WTC11 (cell line): ENCODE measurements at regions not wholly inside any gene's neighbourhood (a gene's known extent, or its start where the extent isn't known, plus 50 kb on each side); places are given as distances from the start of the nearest gene placed in this dataset.
A peak's percentile ranks its signal among the peaks of the same experiment; 100 is the strongest.

Experiments used
- ATAC-seq: fragments of 200-7000 bp; cut with Tn5 transposase; 2 replicates; pipeline ENCODE4 v1.10.0; 2021; ENCODE audit warnings: mild to moderate bottlenecking, moderate library complexity
- CTCF ChIA-PET: fragments of 300-600 bp; sonication (Branson Sonifier 250); formaldehyde crosslinking; loops from one replicate; lab custom pipeline; 2021; ENCODE audit warnings: antibody characterized with exemption; lab: Charles Lee
- POLR2A ChIA-PET: fragments of 350-600 bp; sonication (Branson Sonifier 250); formaldehyde crosslinking; loops from one replicate; lab custom pipeline; 2021; ENCODE audit warnings: antibody characterized with exemption; lab: Charles Lee
- DNase-seq: peaks from one replicate; pipeline ENCODE4 v3.0.0; 2021; ENCODE audit warnings: low spot score
- H3K27ac Mint-ChIP-seq: 2 replicates; pipeline ENCODE4 v1.8.0; 2021; ENCODE audit warnings: mixed read lengths
- H3K27me3 Mint-ChIP-seq: 2 replicates; pipeline ENCODE4 v1.8.0; 2021; ENCODE audit warnings: low read depth, mild to moderate bottlenecking, moderate library complexity, mixed read lengths
- H3K36me3 Mint-ChIP-seq: 2 replicates; pipeline ENCODE4 v1.8.0; 2021; ENCODE audit warnings: mixed read lengths
- H3K4me1 Mint-ChIP-seq: 2 replicates; pipeline ENCODE4 v1.8.0; 2022; ENCODE audit warnings: mixed read lengths
- H3K4me3 Mint-ChIP-seq: 2 replicates; pipeline ENCODE4 v1.8.0; 2021; ENCODE audit warnings: mild to moderate bottlenecking, moderate library complexity, mixed read lengths
- H3K9me3 Mint-ChIP-seq: 2 replicates; pipeline ENCODE4 v1.8.0; 2021; ENCODE audit warnings: mixed read lengths
- GRHL2 ChIP-seq: fragments of 250-450 bp; sonication (Bioruptor Pico); IDR thresholded peaks from 2 replicates; pipeline ENCODE4 v1.8.0; 2022; ENCODE audit warnings: mild to moderate bottlenecking, moderate library complexity; ENCODE audit not compliant: insufficient replicate concordance, severe bottlenecking
- JAZF1 ChIP-seq: fragments of 250-450 bp; sonication (Bioruptor Pico); IDR thresholded peaks from 2 replicates; pipeline ENCODE4 v1.9.0; 2021; ENCODE audit warnings: moderate library complexity, mild to moderate bottlenecking, inconsistent platforms
- MAX ChIP-seq: sonication (generic); formaldehyde crosslinking; IDR thresholded peaks from 2 replicates; pipeline ENCODE4 v1.8.0; 2022; ENCODE audit warnings: mild to moderate bottlenecking, missing genetic modification reagents
- NFATC4 ChIP-seq: fragments of 250-450 bp; sonication (Bioruptor Pico); IDR thresholded peaks from 2 replicates; pipeline ENCODE4 v1.9.0; 2021; ENCODE audit warnings: mild to moderate bottlenecking
- SP1 ChIP-seq: sonication (generic); formaldehyde crosslinking; conservative IDR thresholded peaks from 2 replicates; pipeline ENCODE4 v1.8.1; 2022; ENCODE audit warnings: missing genetic modification reagents
- TCF7 ChIP-seq: sonication (generic); formaldehyde crosslinking; IDR thresholded peaks from 2 replicates; pipeline ENCODE4 v1.8.0; 2022; ENCODE audit warnings: mild to moderate bottlenecking, low read depth, missing genetic modification reagents, moderate library complexity
- TP53 ChIP-seq: sonication (generic); formaldehyde crosslinking; IDR thresholded peaks from 2 replicates; pipeline ENCODE4 v1.8.1; 2023; ENCODE audit warnings: mild to moderate bottlenecking, missing genetic modification reagents
- ZBTB43 ChIP-seq: sonication (generic); formaldehyde crosslinking; IDR thresholded peaks from 2 replicates; pipeline ENCODE4 v1.8.1; 2023; ENCODE audit warnings: mild to moderate bottlenecking, missing genetic modification reagents
- ZNF121 ChIP-seq: sonication (generic); formaldehyde crosslinking; IDR thresholded peaks from 2 replicates; pipeline ENCODE4 v1.8.0; 2023; ENCODE audit warnings: missing genetic modification reagents
- ZNF232 ChIP-seq: sonication (generic); formaldehyde crosslinking; IDR thresholded peaks from 2 replicates; pipeline ENCODE4 v1.8.0; 2022; ENCODE audit warnings: mild to moderate bottlenecking, missing genetic modification reagents
- ZNF671 ChIP-seq: fragments of 250-450 bp; sonication (Bioruptor Pico); IDR thresholded peaks from 2 replicates; pipeline ENCODE4 v1.8.0; 2021; ENCODE audit warnings: mild to moderate bottlenecking
- TF ChIP-seq, protein P1 (sequence below): sonication (generic); formaldehyde crosslinking; IDR thresholded peaks from 2 replicates; pipeline ENCODE4 v1.8.1; 2022; ENCODE audit warnings: low read depth, missing genetic modification reagents, borderline replicate concordance
- TF ChIP-seq, protein P2 (sequence below): fragments of 250-450 bp; sonication (Bioruptor Pico); IDR thresholded peaks from 2 replicates; pipeline ENCODE4 v1.9.0; 2021; ENCODE audit warnings: moderate library complexity, mild to moderate bottlenecking, inconsistent platforms, borderline replicate concordance
- TF ChIP-seq, protein P3 (sequence below): fragments of 250-450 bp; sonication (Bioruptor Pico); conservative IDR thresholded peaks from 2 replicates; pipeline ENCODE4 v1.9.0; 2021; ENCODE audit warnings: mild to moderate bottlenecking
- TF ChIP-seq, protein P4 (sequence below): sonication (generic); formaldehyde crosslinking; IDR thresholded peaks from 2 replicates; pipeline ENCODE4 v1.8.1; 2022; ENCODE audit warnings: mild to moderate bottlenecking, missing genetic modification reagents, moderate library complexity, borderline replicate concordance
- TF ChIP-seq, protein P5 (sequence below): fragments of 200-600 bp; IDR thresholded peaks from 2 replicates; pipeline ENCODE4 v1.8.0; 2022; ENCODE audit warnings: antibody characterized with exemption

DNA sequence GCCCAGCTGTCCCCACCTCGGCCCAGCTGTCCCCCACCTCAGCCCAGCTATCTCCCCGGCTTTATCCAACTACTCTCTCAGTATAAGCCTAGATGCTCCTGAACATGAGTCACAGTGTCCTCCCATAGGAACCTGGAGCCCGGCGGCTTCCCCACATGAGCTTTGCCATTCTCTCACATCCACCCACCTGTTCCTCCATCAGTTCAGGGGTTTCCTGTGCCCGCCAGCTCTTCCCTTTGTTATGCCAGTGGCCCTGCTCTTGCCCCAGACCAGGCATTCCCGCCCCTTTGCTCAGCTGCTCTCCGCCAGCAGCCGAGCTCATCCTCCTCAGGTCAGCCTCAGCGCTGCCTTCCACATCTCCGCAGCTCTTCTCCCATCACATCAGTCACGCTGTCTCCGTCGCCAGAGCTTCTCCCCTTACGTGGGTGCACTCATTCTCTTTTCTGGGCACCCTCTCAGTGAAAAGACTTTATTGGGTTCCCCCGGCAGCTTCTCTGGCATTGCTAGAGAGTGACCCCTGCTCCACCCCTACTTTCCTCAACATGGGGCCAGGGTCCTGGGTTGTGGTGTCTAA is 89.5 kb upstream of the CSF3R start:
- ChIA-PET CTCF (interaction anchor here (0.6 to 2.0 kb wide), 10 partner anchors 9 to 645 kb away, joined by 3 to 13 read pairs (median 4); no protein-coding TSS in a partner anchor), POLR2A (interaction anchor here (0.6 kb wide), 1 partner anchor 390 kb away, joined by 3 read pairs; no protein-coding TSS in a partner anchor)
- H3K4me1 Mint-ChIP-seq, result peaks cover 7% of the 10 kb centered on the region
- H3K4me3 Mint-ChIP-seq, result no peak overlapping the region
- DNase-seq (no peak), ATAC-seq (no peak; the same call in 1 of the 2 replicates)
- H3K9me3 Mint-ChIP-seq, result no peaks in the 10 kb centered on the region
- TF ChIP-seq GRHL2 (CRISPR knock-in tag) (no peak), ZBTB43 (CRISPR knock-in tag) (no peak), SP1 (no peak)
- TF ChIP-seq, protein P1, sequence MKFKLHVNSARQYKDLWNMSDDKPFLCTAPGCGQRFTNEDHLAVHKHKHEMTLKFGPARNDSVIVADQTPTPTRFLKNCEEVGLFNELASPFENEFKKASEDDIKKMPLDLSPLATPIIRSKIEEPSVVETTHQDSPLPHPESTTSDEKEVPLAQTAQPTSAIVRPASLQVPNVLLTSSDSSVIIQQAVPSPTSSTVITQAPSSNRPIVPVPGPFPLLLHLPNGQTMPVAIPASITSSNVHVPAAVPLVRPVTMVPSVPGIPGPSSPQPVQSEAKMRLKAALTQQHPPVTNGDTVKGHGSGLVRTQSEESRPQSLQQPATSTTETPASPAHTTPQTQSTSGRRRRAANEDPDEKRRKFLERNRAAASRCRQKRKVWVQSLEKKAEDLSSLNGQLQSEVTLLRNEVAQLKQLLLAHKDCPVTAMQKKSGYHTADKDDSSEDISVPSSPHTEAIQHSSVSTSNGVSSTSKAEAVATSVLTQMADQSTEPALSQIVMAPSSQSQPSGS (CRISPR knock-in tag), result no peak
- TF ChIP-seq, protein P2, sequence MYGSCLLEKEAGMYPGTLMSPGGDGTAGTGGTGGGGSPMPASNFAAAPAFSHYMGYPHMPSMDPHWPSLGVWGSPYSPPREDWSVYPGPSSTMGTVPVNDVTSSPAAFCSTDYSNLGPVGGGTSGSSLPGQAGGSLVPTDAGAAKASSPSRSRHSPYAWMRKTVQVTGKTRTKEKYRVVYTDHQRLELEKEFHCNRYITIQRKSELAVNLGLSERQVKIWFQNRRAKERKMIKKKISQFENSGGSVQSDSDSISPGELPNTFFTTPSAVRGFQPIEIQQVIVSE (CRISPR knock-in tag), result no peak
- H3K36me3 Mint-ChIP-seq, result no peaks in the 10 kb centered on the region
- H3K27me3 Mint-ChIP-seq, result no peaks in the 10 kb centered on the region
- H3K27ac Mint-ChIP-seq, result no peak overlapping the region

DNA sequence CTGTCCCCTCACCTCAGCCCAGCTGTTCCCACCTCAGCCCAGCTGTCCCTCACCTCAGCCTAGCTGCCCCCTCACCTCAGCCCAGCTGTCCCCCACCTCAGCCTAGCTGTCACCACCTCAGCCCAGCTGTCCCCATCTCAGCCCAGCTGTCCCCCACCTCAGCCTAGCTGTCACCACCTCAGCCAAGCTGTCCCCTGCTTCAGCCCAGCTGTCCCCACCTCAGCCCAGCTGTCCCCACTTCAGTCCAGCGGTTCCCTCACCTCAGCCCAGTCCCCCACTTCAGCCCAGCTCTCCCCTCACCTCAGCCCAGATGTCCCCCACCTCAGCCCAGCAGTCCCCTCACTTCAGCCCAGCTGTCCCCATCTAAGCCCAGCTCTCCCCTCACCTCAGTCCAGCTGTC is 88.4 kb upstream of the CSF3R start:
- H3K27me3 Mint-ChIP-seq, result no peaks in the 10 kb centered on the region

DNA sequence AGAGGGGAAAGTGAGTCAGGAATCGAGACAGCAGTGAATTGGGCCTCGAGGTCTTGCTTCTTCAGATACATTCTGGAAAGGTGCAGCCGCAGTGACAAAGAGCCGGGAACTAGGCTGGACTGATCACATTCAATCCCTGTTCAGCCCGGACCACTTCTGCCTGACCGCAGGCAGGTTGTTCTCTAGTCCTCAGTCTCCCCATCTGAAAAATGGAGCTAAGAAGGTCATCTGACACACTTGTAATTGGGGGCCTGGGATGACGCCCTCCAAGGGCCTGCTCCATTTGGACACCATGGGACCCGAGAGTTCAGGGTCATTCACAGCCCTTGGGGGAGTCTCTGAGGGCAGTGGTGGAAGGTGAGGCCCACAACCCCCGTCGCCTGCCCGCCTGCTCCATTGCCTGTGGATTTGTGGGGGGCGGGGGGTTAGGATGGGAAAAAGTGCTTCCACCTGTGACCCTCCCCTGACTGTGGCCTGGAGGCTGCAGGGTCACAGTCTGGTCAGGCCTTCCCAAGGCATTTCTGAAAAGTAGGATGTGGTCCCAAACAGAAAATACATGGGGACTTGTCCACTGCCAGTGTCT is 87.9 kb upstream of the CSF3R start:
- Mint-ChIP-seq H3K27ac (no peak overlapping the region), H3K9me3 (no peaks in the 10 kb centered on the region), H3K27me3 (no peaks in the 10 kb centered on the region), H3K36me3 (no peaks in the 10 kb centered on the region), H3K4me3 (no peak overlapping the region), H3K4me1 (peaks cover 13% of the 10 kb centered on the region)
- ATAC-seq (no peak), DNase-seq (no peak)
- TF ChIP-seq TP53 (CRISPR knock-in tag), result no peak
- TF ChIP-seq, protein P3, sequence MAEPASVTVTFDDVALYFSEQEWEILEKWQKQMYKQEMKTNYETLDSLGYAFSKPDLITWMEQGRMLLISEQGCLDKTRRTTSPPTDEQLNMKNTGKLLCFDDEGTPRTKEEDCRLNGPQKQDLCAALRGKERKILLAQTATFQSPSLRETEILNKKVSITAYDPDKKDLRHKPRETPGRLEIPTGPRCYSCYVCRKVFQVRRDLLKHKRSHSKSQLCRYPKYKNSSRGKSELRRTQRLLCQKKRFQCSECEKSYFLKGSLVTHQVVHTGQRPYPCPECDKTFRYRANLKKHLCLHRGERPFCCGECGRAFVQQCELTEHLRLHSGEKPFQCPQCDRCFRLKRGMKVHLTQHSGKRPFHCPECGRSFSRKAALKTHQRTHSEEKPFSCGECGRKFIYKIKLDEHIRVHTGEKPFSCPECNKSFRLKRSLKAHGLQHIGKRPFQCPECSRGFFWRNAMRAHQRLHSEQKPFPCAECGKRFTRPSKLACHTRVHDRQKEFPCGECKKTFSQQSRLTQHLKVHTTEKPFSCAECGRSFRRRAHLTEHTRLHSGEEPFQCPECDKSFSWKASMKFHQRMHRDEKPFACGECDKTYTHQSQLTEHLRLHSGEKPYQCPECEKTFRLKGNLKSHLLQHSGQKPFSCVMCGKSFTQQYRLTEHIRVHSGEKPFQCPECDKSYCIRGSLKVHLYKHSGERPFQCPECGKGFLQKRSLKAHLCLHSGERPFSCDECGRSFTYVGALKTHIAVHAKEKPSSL (CRISPR knock-in tag), result no peak
- TF ChIP-seq, protein P4, sequence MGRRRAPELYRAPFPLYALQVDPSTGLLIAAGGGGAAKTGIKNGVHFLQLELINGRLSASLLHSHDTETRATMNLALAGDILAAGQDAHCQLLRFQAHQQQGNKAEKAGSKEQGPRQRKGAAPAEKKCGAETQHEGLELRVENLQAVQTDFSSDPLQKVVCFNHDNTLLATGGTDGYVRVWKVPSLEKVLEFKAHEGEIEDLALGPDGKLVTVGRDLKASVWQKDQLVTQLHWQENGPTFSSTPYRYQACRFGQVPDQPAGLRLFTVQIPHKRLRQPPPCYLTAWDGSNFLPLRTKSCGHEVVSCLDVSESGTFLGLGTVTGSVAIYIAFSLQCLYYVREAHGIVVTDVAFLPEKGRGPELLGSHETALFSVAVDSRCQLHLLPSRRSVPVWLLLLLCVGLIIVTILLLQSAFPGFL (CRISPR knock-in tag), result no peak
- no peak for TF ChIP-seq ZNF232 (CRISPR knock-in tag)
- TF ChIP-seq NFATC4 (CRISPR knock-in tag), result no peak
- no peak for TF ChIP-seq MAX (CRISPR knock-in tag)
- POLR2A ChIA-PET, result no interaction called here
- CTCF ChIA-PET, result interaction anchor here (0.5 to 1.2 kb wide), 4 partner anchors 25 to 293 kb away, joined by 3 read pairs; partner anchors contain the start of gene OSCP1

More for the DNA sequence above, 88.4 kb upstream of the CSF3R start:
- no peak overlapping the region for H3K27ac Mint-ChIP-seq
- no peak for TF ChIP-seq ZNF671 (CRISPR knock-in tag)
- TF ChIP-seq, protein P5, sequence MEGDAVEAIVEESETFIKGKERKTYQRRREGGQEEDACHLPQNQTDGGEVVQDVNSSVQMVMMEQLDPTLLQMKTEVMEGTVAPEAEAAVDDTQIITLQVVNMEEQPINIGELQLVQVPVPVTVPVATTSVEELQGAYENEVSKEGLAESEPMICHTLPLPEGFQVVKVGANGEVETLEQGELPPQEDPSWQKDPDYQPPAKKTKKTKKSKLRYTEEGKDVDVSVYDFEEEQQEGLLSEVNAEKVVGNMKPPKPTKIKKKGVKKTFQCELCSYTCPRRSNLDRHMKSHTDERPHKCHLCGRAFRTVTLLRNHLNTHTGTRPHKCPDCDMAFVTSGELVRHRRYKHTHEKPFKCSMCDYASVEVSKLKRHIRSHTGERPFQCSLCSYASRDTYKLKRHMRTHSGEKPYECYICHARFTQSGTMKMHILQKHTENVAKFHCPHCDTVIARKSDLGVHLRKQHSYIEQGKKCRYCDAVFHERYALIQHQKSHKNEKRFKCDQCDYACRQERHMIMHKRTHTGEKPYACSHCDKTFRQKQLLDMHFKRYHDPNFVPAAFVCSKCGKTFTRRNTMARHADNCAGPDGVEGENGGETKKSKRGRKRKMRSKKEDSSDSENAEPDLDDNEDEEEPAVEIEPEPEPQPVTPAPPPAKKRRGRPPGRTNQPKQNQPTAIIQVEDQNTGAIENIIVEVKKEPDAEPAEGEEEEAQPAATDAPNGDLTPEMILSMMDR, result no peak
- TF ChIP-seq ZNF121, result no peak
- no peak for TF ChIP-seq ZNF232 (CRISPR knock-in tag)
- no peak for TF ChIP-seq JAZF1 (CRISPR knock-in tag)
- TF ChIP-seq TCF7 (CRISPR knock-in tag), result no peak
- H3K4me1 Mint-ChIP-seq, result peaks cover 12% of the 10 kb centered on the region
- no peak overlapping the region for H3K4me3 Mint-ChIP-seq
- ChIA-PET CTCF (interaction anchor here (0.5 to 1.8 kb wide), 4 partner anchors 25 to 293 kb away, joined by 3 to 9 read pairs (median 3); partner anchors contain the start of gene OSCP1), POLR2A (no interaction called here)
- H3K9me3 Mint-ChIP-seq, result no peaks in the 10 kb centered on the region
- DNase-seq, result peak; percentile 7
- ATAC-seq, result no peak
- no peaks in the 10 kb centered on the region for H3K36me3 Mint-ChIP-seq
